Hepatocyte (in vitro differentiated cells): ENCODE measurements at regions not wholly inside any gene's neighbourhood (a gene's known extent, or its start where the extent isn't known, plus 50 kb on each side); places are given as distances from the start of the nearest gene placed in this dataset.

Source experiments
- EZH2 ChIP-seq: fragments of 200-600 bp; sonication (generic); IDR thresholded peaks from 2 replicates; pipeline ENCODE4 v1.6.1; 2016; ENCODE audit warnings: antibody characterized with exemption, mild to moderate bottlenecking, borderline replicate concordance
- EZH2phosphoT487 ChIP-seq: fragments of 200-600 bp; sonication (generic); IDR thresholded peaks from one replicate; pipeline ENCODE4 v1.6.1; 2018; ENCODE audit warnings: antibody characterized with exemption, mild to moderate bottlenecking, low read depth, moderate library complexity; ENCODE audit not compliant: unreplicated experiment, severe bottlenecking
- TF ChIP-seq, protein P1 (sequence below): fragments of 200-600 bp; sonication (generic); IDR thresholded peaks from 2 replicates; pipeline ENCODE4 v1.5.1; 2016; ENCODE audit warnings: antibody characterized with exemption, mild to moderate bottlenecking; ENCODE audit not compliant: poor library complexity

DNA sequence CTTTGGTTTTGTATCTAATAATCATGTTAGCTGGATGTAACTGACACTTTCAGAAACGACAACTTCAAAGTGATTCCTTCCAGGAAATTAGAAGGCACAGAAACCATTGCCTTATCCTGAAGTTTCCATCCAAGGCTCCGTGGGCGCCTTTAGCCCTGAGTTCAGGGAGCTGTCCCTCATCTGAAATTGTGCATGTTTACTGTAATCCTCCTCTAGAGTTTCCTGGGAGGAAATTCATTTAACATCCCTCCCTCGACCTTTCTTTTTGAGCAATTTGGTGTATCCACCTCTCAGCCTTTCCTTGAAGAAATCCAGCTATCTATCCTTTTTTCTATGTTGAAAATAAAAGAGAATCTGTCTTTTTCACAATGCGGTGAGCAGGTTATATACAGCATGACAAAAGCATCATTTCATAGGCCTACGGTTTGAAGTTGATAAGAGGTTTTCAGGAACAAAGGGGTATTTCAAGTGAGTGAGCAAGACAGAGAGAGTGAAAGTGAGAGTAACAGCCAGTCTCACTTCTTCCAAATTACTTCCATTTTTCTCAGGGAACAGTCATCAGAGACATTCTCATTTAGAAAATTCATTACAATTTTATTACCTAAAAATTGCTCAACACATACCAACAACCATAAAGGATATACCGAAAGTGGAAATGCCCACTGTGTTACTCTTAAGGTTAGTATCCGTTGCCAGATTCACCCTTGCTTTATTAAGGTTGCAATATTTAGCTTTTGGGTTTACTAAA, 167.3 kb downstream of the MREG start:
- TF ChIP-seq, protein P1, sequence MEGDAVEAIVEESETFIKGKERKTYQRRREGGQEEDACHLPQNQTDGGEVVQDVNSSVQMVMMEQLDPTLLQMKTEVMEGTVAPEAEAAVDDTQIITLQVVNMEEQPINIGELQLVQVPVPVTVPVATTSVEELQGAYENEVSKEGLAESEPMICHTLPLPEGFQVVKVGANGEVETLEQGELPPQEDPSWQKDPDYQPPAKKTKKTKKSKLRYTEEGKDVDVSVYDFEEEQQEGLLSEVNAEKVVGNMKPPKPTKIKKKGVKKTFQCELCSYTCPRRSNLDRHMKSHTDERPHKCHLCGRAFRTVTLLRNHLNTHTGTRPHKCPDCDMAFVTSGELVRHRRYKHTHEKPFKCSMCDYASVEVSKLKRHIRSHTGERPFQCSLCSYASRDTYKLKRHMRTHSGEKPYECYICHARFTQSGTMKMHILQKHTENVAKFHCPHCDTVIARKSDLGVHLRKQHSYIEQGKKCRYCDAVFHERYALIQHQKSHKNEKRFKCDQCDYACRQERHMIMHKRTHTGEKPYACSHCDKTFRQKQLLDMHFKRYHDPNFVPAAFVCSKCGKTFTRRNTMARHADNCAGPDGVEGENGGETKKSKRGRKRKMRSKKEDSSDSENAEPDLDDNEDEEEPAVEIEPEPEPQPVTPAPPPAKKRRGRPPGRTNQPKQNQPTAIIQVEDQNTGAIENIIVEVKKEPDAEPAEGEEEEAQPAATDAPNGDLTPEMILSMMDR = no peak
- no peak for TF ChIP-seq EZH2phosphoT487
- TF ChIP-seq EZH2 = no peak
